ENCODE measurements at regions not wholly inside any gene's neighbourhood (a gene's known extent, or its start where the extent isn't known, plus 50 kb on each side); places are given as distances from the start of the nearest gene placed in this dataset.

GRCh38 chr5:54872810-54873209, 112.6 kb downstream of the ESM1 start:
- Histone ChIP-seq H3K27me3 (ENCODE audit: low read depth, low read length) (peaks cover 74% of the 10 kb centered on the region), H3K9ac (ENCODE audit: low read length) (no peak overlapping the region), H3K36me3 (replicated peaks; ENCODE audit: low read depth, low read length) (no peaks in the 10 kb centered on the region), H4K20me1 (ENCODE audit: insufficient read depth, low read length) (peaks cover 3% of the 10 kb centered on the region), H3K9me3 (ENCODE audit: insufficient read depth, low read length) (no peaks in the 10 kb centered on the region), H3K79me2 (ENCODE audit: low read length) (no peaks in the 10 kb centered on the region), H3K4me2 (ENCODE audit: low read length) (no peak overlapping the region), H2AFZ (ENCODE audit: low read depth, low read length) (no peak overlapping the region), H3K4me1 (ENCODE audit: low read length) (peaks cover 25% of the 10 kb centered on the region), H3K27ac (ENCODE audit: low read length) (no peak overlapping the region), H3K4me3 (ENCODE audit: low read length) (no peak overlapping the region)
- TF ChIP-seq CTCF (IDR thresholded peaks at IDR 0.05; ENCODE audit: low read depth, low read length) (no peak), EZH2phosphoT487 (IDR thresholded peaks at IDR 0.05; ENCODE audit: low read depth) (no peak)

- Histone ChIP-seq H3K27me3 (ENCODE audit: low read depth, low read length) (peaks cover 63% of the 10 kb centered on the region), H3K79me2 (ENCODE audit: low read length) (no peaks in the 10 kb centered on the region), H3K4me2 (ENCODE audit: low read length) (no peak overlapping the region), H3K9me3 (ENCODE audit: insufficient read depth, low read length) (no peaks in the 10 kb centered on the region), H3K9ac (ENCODE audit: low read length) (no peak overlapping the region), H3K4me1 (ENCODE audit: low read length) (peaks cover 29% of the 10 kb centered on the region), H3K27ac (ENCODE audit: low read length) (no peak overlapping the region), H2AFZ (ENCODE audit: low read depth, low read length) (no peak overlapping the region), H3K4me3 (ENCODE audit: low read length) (no peak overlapping the region), H3K36me3 (replicated peaks; ENCODE audit: low read depth, low read length) (no peaks in the 10 kb centered on the region), H4K20me1 (ENCODE audit: insufficient read depth, low read length) (peaks cover 3% of the 10 kb centered on the region)
- TF ChIP-seq CTCF (IDR thresholded peaks at IDR 0.05; ENCODE audit: low read depth, low read length) (no peak), EZH2phosphoT487 (IDR thresholded peaks at IDR 0.05; ENCODE audit: low read depth) (no peak)
Measured at GRCh38 chr5:54870271-54870670, 115.1 kb downstream of the ESM1 start.

GRCh38 chr5:54869691-54870090, 115.7 kb downstream of the ESM1 start:
- H3K27me3 ChIP-seq (ENCODE audit: low read depth, low read length) = peaks cover 58% of the 10 kb centered on the region
- no peaks in the 10 kb centered on the region for H4K20me1 ChIP-seq (ENCODE audit: insufficient read depth, low read length)
- no peak overlapping the region for H3K27ac ChIP-seq (ENCODE audit: low read length)
- no peak overlapping the region for H3K4me2 ChIP-seq (ENCODE audit: low read length)
- H3K79me2 ChIP-seq (ENCODE audit: low read length) = no peaks in the 10 kb centered on the region
- no peaks in the 10 kb centered on the region for H3K9me3 ChIP-seq (ENCODE audit: insufficient read depth, low read length)
- H3K36me3 ChIP-seq (replicated peaks; ENCODE audit: low read depth, low read length) = no peaks in the 10 kb centered on the region
- no peak overlapping the region for H3K9ac ChIP-seq (ENCODE audit: low read length)
- no peak overlapping the region for H2AFZ ChIP-seq (ENCODE audit: low read depth, low read length)
- no peak overlapping the region for H3K4me3 ChIP-seq (ENCODE audit: low read length)
- TF ChIP-seq CTCF (IDR thresholded peaks at IDR 0.05; ENCODE audit: low read depth, low read length) (no peak), EZH2phosphoT487 (IDR thresholded peaks at IDR 0.05; ENCODE audit: low read depth) (no peak)
- peaks cover 23% of the 10 kb centered on the region for H3K4me1 ChIP-seq (ENCODE audit: low read length)

- H3K4me1 ChIP-seq (ENCODE audit: low read length) = peaks cover 16% of the 10 kb centered on the region
- TF ChIP-seq EZH2phosphoT487 (IDR thresholded peaks at IDR 0.05; ENCODE audit: low read depth) (no peak), CTCF (IDR thresholded peaks at IDR 0.05; ENCODE audit: low read depth, low read length) (no peak)
- H3K27me3 ChIP-seq (ENCODE audit: low read depth, low read length) = peaks cover 56% of the 10 kb centered on the region
Measured at GRCh38 chr5:54868511-54869483, 116.6 kb downstream of the ESM1 start.

More at GRCh38 chr5:54868511-54869483, 116.6 kb downstream of the ESM1 start:
- Histone ChIP-seq H3K9ac (ENCODE audit: low read length) (no peak overlapping the region), H4K20me1 (ENCODE audit: insufficient read depth, low read length) (no peaks in the 10 kb centered on the region), H2AFZ (ENCODE audit: low read depth, low read length) (no peak overlapping the region), H3K9me3 (ENCODE audit: insufficient read depth, low read length) (no peaks in the 10 kb centered on the region), H3K36me3 (replicated peaks; ENCODE audit: low read depth, low read length) (no peaks in the 10 kb centered on the region), H3K4me3 (ENCODE audit: low read length) (no peak overlapping the region), H3K79me2 (ENCODE audit: low read length) (no peaks in the 10 kb centered on the region), H3K27ac (ENCODE audit: low read length) (no peak overlapping the region), H3K4me2 (ENCODE audit: low read length) (no peak overlapping the region)

All from OCI-LY3 (cell line).